ENCODE measurements at regions not wholly inside any gene's neighbourhood (a gene's known extent, or its start where the extent isn't known, plus 50 kb on each side); places are given as distances from the start of the nearest gene placed in this dataset.
"Not testable (repeated sequence)": the region's sequence is repeated elsewhere in the genome, so short reads cannot be mapped to it uniquely, and the experiment has no call there.

DNA sequence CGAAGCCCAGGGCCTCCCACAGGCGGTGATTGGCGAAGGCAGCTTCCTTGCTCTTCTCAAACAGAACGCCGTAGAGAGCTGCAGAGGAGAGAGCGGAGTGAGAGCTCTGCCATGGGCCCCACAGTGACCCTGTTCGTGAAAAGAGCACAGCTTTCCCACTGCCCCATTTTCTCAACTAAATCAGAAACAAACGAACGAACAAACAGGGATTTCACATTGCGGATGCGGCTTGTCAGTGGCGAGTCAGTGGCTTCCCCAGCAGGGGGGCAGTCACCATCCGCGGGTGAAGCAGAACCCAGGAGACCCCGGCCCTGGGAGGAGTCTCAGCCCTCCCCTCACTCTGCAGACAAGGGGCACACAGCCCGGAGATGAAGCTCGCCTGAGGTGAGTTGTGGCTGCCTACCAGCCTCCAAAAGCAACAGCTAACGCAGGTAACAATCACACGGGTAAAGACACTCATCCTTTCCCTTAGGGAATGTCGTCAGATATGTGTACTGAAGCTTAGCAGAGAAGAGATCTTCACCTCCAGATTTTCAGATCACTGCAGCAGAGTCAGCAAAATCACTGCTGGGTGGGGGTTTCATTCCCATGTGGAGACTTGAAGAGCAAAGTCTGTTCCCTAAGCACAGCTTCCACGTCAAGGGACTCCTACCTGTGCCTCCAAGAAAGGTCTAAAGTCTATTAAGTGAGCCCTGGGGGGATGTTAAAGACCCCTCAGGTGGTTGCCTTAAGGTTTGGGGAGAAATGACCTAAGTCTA lies 51.2 kb upstream of the GPR31 start:
- no peaks in the 10 kb centered on the region for H3K36me3 Mint-ChIP-seq (ENCODE audit: low read depth)
- peaks cover 5% of the 10 kb centered on the region for H3K27me3 Mint-ChIP-seq
- H3K4me3 Mint-ChIP-seq, result no peak overlapping the region
- ATAC-seq, result no peak
- H3K4me1 Mint-ChIP-seq, result no peaks in the 10 kb centered on the region
- H3K9me3 Mint-ChIP-seq, result no peaks in the 10 kb centered on the region
- no peak for DNase-seq
- H3K27ac Mint-ChIP-seq, result no peak overlapping the region

GRCh38 chr6:167209577-167209975 lies 51.8 kb upstream of the GPR31 start:
- Mint-ChIP-seq H3K4me1 (no peaks in the 10 kb centered on the region), H3K27me3 (peaks cover 5% of the 10 kb centered on the region), H3K4me3 (no peak overlapping the region), H3K27ac (no peak overlapping the region), H3K36me3 (ENCODE audit: low read depth) (no peaks in the 10 kb centered on the region), H3K9me3 (no peaks in the 10 kb centered on the region)
- DNase-seq (no peak), ATAC-seq (no peak)

GRCh38 chr6:167210375-167211294 lies 52.9 kb upstream of the GPR31 start:
- Mint-ChIP-seq H3K27ac (no peak overlapping the region), H3K9me3 (no peaks in the 10 kb centered on the region)

GRCh38 chr6:167211295-167211648 lies 53.5 kb upstream of the GPR31 start:
- DNase-seq (no peak), ATAC-seq (no peak)
- H3K27me3 Mint-ChIP-seq, result peaks cover 5% of the 10 kb centered on the region
- no peak overlapping the region for H3K4me3 Mint-ChIP-seq
- no peaks in the 10 kb centered on the region for H3K36me3 Mint-ChIP-seq (ENCODE audit: low read depth)
- H3K9me3 Mint-ChIP-seq, result no peaks in the 10 kb centered on the region
- no peak overlapping the region for H3K27ac Mint-ChIP-seq
- H3K4me1 Mint-ChIP-seq, result no peaks in the 10 kb centered on the region

More at GRCh38 chr6:167210375-167211294, 52.9 kb upstream of the GPR31 start:
- DNase-seq (no peak), ATAC-seq (no peak)
- no peak overlapping the region for H3K4me3 Mint-ChIP-seq
- no peaks in the 10 kb centered on the region for H3K36me3 Mint-ChIP-seq (ENCODE audit: low read depth)
- H3K4me1 Mint-ChIP-seq, result no peaks in the 10 kb centered on the region
- H3K27me3 Mint-ChIP-seq, result peaks cover 5% of the 10 kb centered on the region

GRCh38 chr6:167211881-167212712 lies 54.3 kb upstream of the GPR31 start:
- no peak for ATAC-seq
- peaks cover 5% of the 10 kb centered on the region for H3K27me3 Mint-ChIP-seq
- no peaks in the 10 kb centered on the region for H3K4me1 Mint-ChIP-seq
- no peaks in the 10 kb centered on the region for H3K9me3 Mint-ChIP-seq
- H3K27ac Mint-ChIP-seq, result no peak overlapping the region
- no peak overlapping the region for H3K4me3 Mint-ChIP-seq
- DNase-seq, result no peak
- H3K36me3 Mint-ChIP-seq (ENCODE audit: low read depth), result no peaks in the 10 kb centered on the region

- no peak for ATAC-seq
- H3K36me3 Mint-ChIP-seq (ENCODE audit: low read depth), result no peaks in the 10 kb centered on the region
These were observed 54.9 kb upstream of the GPR31 start for GRCh38 chr6:167212713-167213005.

GRCh38 chr6:167214206-167214605 lies 56.4 kb upstream of the GPR31 start:
- DNase-seq, result no peak
- Mint-ChIP-seq H3K27me3 (peaks cover 1% of the 10 kb centered on the region), H3K27ac (no peak overlapping the region), H3K4me3 (no peak overlapping the region), H3K4me1 (no peaks in the 10 kb centered on the region), H3K9me3 (no peaks in the 10 kb centered on the region), H3K36me3 (ENCODE audit: low read depth) (no peaks in the 10 kb centered on the region)
- ATAC-seq, result no peak

More at GRCh38 chr6:167212713-167213005, 54.9 kb upstream of the GPR31 start:
- H3K27ac Mint-ChIP-seq, result no peak overlapping the region
- H3K4me3 Mint-ChIP-seq, result no peak overlapping the region
- no peaks in the 10 kb centered on the region for H3K4me1 Mint-ChIP-seq
- DNase-seq, result no peak
- peaks cover 5% of the 10 kb centered on the region for H3K27me3 Mint-ChIP-seq
- H3K9me3 Mint-ChIP-seq, result no peaks in the 10 kb centered on the region

GRCh38 chr6:167215429-167216250 lies 57.9 kb upstream of the GPR31 start:
- not testable (repeated sequence) for H3K9me3 Mint-ChIP-seq; H3K27ac Mint-ChIP-seq; DNase-seq; H3K36me3 Mint-ChIP-seq (ENCODE audit: low read depth); H3K4me1 Mint-ChIP-seq; ATAC-seq; H3K4me3 Mint-ChIP-seq; H3K27me3 Mint-ChIP-seq

- ATAC-seq; H3K4me1 Mint-ChIP-seq; H3K27ac Mint-ChIP-seq; H3K27me3 Mint-ChIP-seq; H3K4me3 Mint-ChIP-seq; H3K9me3 Mint-ChIP-seq; H3K36me3 Mint-ChIP-seq (ENCODE audit: low read depth); DNase-seq: not testable (repeated sequence)
These were observed 58.7 kb upstream of the GPR31 start for GRCh38 chr6:167216390-167217050.

DNA sequence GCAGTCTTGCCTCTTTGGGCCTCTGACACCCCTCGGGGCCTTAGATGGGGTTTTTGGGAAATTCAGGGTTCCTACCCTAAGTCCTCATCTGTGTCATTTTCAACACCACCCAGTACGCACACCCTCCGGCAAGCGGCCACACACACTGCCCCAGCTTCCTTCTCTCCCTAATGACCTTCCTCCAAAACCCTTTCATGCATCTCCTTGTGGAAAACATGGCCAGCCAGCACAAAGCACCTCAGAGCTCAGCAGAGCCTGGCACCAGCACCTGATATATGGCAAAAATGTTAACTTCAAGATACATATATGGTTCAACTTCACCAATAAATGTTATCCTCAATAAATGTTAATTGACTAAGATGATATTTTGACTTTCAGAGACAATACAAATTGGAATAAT lies 59.3 kb upstream of the GPR31 start:
- ATAC-seq; H3K27me3 Mint-ChIP-seq; H3K4me1 Mint-ChIP-seq; DNase-seq; H3K9me3 Mint-ChIP-seq; H3K4me3 Mint-ChIP-seq; H3K27ac Mint-ChIP-seq; H3K36me3 Mint-ChIP-seq (ENCODE audit: low read depth): not testable (repeated sequence)

GRCh38 chr6:167217951-167218759 lies 60.4 kb upstream of the GPR31 start:
- not testable (repeated sequence) for H3K27me3 Mint-ChIP-seq; H3K36me3 Mint-ChIP-seq (ENCODE audit: low read depth); H3K9me3 Mint-ChIP-seq; H3K4me3 Mint-ChIP-seq; H3K27ac Mint-ChIP-seq; H3K4me1 Mint-ChIP-seq
- peak; percentile 20 for DNase-seq
- ATAC-seq, result peak; percentile 87

- not testable (repeated sequence) for H3K27me3 Mint-ChIP-seq; ATAC-seq; DNase-seq; H3K9me3 Mint-ChIP-seq; H3K4me1 Mint-ChIP-seq; H3K4me3 Mint-ChIP-seq; H3K27ac Mint-ChIP-seq; H3K36me3 Mint-ChIP-seq (ENCODE audit: low read depth)
These were observed 61.3 kb upstream of the GPR31 start for GRCh38 chr6:167219079-167219478.

DNA sequence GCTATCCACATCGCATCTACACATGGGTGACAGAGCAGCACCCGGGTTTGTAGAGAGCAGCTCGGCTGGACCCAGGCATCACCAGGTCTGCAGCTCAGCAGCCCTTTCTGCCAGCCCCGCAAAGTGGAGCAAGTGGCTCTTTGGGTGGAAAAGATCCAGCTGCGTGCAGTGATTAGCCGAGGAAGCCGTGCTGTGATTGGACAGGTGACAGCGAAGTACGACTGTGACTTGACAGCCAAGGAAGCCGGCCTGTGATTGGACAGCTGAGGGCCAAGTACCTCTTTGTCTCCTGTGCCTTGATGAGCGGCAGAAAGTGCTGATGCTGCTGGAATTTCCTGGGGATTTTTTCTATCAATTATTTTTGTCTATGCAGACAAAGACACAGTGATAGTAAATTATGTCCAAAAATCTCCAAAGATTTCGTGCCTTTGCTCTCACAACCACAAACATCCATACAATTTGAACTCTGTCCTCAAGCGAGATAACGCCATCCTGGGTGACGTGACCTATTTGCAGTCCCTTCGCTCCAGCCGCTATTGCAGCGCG lies 62.3 kb upstream of the GPR31 start:
- H3K36me3 Mint-ChIP-seq (ENCODE audit: low read depth), result no peaks in the 10 kb centered on the region
- no peaks in the 10 kb centered on the region for H3K9me3 Mint-ChIP-seq
- H3K4me3 Mint-ChIP-seq, result no peak overlapping the region

More for the DNA sequence above, 62.3 kb upstream of the GPR31 start:
- H3K27ac Mint-ChIP-seq, result no peak overlapping the region
- H3K27me3 Mint-ChIP-seq, result peaks cover 6% of the 10 kb centered on the region
- DNase-seq (no peak), ATAC-seq (no peak)
- H3K4me1 Mint-ChIP-seq, result no peaks in the 10 kb centered on the region
